GM12878 (cell line): ENCODE measurements at regions not wholly inside any gene's neighbourhood (a gene's known extent, or its start where the extent isn't known, plus 50 kb on each side); places are given as distances from the start of the nearest gene placed in this dataset.
"Not testable (repeated sequence)": the region's sequence is repeated elsewhere in the genome, so short reads cannot be mapped to it uniquely, and the experiment has no call there.

Experiments
- CTCF ChIP-seq, 3 experiments: IDR thresholded peaks in 2 of 3; conservative IDR thresholded peaks in 1 of 3; 2 replicates each; pipeline ENCODE4 v1.5.1; 2011; ENCODE audit warnings: low read depth in 3 of 3, low read length in 3 of 3, mild to moderate bottlenecking in 3 of 3, control low read depth in 2 of 3, moderate library complexity in 2 of 3, inconsistent platforms in 1 of 3, mixed read lengths in 1 of 3; ENCODE audit not compliant: control insufficient read depth in 2 of 3, insufficient read depth in 1 of 3; ENCODE audit errors: extremely low read depth in 1 of 3
- DPF2 ChIP-seq: fragments of 450-650 bp; IDR thresholded peaks from 2 replicates; pipeline ENCODE4 v1.6.1; 2017; ENCODE audit warnings: mild to moderate bottlenecking
- EP300 ChIP-seq, 2 experiments: fragments of 150-350 bp in 1 of 2; IDR thresholded peaks; 2 replicates each; pipeline ENCODE4 v1.6.1; 2011 to 2012; ENCODE audit warnings: low read depth in 2 of 2, low read length in 2 of 2, borderline replicate concordance in 1 of 2, improper control_type of control experiment in 1 of 2, inconsistent platforms in 1 of 2; ENCODE audit not compliant: control insufficient read depth in 1 of 2
- IRF3 ChIP-seq: fragments of 450-650 bp; IDR thresholded peaks from 2 replicates; pipeline ENCODE4 v1.6.1; 2014; ENCODE audit warnings: mild to moderate bottlenecking
- JUND ChIP-seq: IDR thresholded peaks from 2 replicates; pipeline ENCODE4 v1.6.1; 2012; ENCODE audit warnings: low read depth, mild to moderate bottlenecking, low read length, improper control_type of control experiment, moderate library complexity
- POLR2A ChIP-seq: IDR thresholded peaks from 2 replicates; pipeline ENCODE4 v1.6.1; 2011; ENCODE audit warnings: low read depth, mild to moderate bottlenecking, low read length
- RAD21 ChIP-seq: IDR thresholded peaks from 2 replicates; pipeline ENCODE4 v1.6.1; 2011; ENCODE audit warnings: mild to moderate bottlenecking, low read depth, low read length, moderate library complexity; ENCODE audit not compliant: insufficient read depth
- REST ChIP-seq: IDR thresholded peaks from 2 replicates; pipeline ENCODE4 v1.6.1; 2012; ENCODE audit warnings: mild to moderate bottlenecking, low read depth, low read length
- SREBF2 ChIP-seq: IDR thresholded peaks from 2 replicates; pipeline ENCODE4 v1.6.1; 2012; ENCODE audit warnings: mild to moderate bottlenecking, low read length
- SRF ChIP-seq, 2 experiments: IDR thresholded peaks; 2 replicates each; pipeline ENCODE4 v1.6.1; 2011; ENCODE audit warnings: low read depth in 2 of 2, low read length in 2 of 2, mild to moderate bottlenecking in 1 of 2, moderate library complexity in 1 of 2
- TBL1XR1 ChIP-seq: IDR thresholded peaks from 2 replicates; pipeline ENCODE4 v1.6.1; 2012; ENCODE audit warnings: low read depth, low read length, improper control_type of control experiment

GRCh38 chr1:219320563-219320962 is 146.9 kb downstream of the LYPLAL1 start:
- not testable (repeated sequence) for TF ChIP-seq SREBF2; SRF (IDR thresholded peaks at IDR 0.05; ENCODE audit: low read depth in 2 of 2, low read length in 2 of 2); JUND; CTCF (IDR thresholded peaks at IDR 0.05 in 2 of 3, conservative IDR thresholded peaks at IDR 0.05 in 1 of 3; ENCODE audit: control insufficient read depth in 2 of 3, extremely low read depth in 1 of 3, insufficient read depth in 1 of 3, low read depth in 3 of 3, low read length in 3 of 3); DPF2; REST; POLR2A; EP300 (IDR thresholded peaks at IDR 0.05; ENCODE audit: borderline replicate concordance in 1 of 2, control insufficient read depth in 1 of 2, low read depth in 2 of 2, low read length in 2 of 2); TBL1XR1; IRF3; RAD21
